ENCODE measurements at regions not wholly inside any gene's neighbourhood (a gene's known extent, or its start where the extent isn't known, plus 50 kb on each side); places are given as distances from the start of the nearest gene placed in this dataset.

DNA sequence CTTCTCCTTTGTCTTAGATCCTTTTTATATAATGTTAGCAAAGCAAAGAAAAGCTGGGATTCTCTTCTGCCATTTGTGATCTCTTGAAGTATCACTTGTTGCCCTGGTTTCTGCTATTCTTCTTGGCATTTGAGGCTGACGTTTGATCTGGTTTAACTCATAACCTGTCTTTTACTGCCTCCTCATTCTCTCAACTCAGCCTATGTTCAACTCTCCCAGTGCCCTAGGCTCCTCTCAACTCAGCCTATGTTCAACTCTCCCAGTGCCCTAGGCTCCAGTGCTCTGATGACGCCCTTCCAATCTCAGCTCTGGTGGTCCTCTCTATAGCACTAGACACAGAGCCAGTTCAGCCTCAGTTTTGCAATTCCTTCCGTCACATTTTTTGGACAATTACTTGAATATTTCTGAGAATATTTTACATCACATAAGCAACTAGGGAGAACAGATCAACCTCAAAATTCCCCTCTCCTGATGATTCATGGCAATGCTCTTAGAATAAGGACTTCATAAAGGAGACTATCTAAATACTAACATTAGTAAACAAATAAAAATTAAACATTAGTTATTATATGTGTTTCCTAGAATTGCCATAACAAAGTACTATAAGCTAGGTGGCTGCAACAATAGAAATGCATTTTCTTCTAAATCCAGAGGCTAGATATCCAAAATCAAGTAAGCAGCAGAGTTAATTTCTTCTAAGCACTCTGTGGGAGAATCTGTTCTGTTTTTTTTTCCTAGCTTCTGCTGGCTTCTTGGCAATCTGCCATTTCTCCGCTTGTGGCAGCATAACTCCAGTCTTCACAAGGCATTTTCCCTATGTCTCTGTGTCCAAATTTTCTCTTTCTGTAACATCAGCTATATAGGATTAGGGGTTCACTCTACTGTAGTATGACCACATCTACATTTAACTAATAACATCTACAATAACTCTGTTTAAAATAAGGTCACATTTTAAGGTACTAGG lies 662.1 kb upstream of the FTMT start:
- intact Hi-C loops (cut with DNase I; ENCODE audit: low total_unique reads) = no loop called here

DNA sequence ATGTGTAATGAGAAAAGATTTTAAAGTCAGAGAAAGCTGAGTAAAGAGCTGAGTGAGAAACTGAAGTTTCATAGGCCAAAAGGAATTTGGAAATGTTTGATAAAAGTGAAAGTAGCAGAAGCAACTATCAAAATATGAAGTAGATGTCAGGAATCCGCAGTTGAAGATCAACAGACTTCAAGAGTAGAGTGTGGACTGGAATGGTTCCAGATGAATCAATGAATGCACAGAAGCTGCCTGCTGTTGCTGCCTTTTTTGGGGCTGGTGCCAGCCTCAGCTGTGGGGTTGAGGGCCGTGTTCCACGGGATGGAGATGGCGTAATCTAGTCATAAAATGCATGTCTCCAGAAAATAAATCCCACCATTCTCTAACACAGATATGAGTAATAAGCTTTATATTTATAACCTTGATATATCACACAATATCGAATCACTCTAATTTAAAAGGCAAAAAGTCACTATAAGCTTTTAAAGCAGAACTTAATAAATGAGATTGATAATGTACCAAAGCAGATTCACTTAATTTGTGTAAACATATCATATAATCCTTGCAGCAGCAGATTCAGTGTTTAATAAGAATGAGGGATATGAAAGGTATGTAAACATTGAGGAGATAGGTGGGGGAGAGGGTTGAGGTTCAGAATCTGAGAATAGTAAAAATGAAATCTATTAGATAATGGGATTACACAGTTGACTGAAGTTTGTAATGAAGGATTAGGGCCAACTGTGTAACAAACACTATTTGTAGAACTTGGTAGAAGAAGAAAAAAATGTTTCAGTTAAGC lies 652.3 kb upstream of the FTMT start:
- no peak for DNase-seq
- H3K36me3 ChIP-seq = no peaks in the 10 kb centered on the region
- H3K9me3 ChIP-seq = no peaks in the 10 kb centered on the region
- no peaks in the 10 kb centered on the region for H3K4me1 ChIP-seq
- H3K27ac ChIP-seq = no peak overlapping the region
- TF ChIP-seq, protein P1, sequence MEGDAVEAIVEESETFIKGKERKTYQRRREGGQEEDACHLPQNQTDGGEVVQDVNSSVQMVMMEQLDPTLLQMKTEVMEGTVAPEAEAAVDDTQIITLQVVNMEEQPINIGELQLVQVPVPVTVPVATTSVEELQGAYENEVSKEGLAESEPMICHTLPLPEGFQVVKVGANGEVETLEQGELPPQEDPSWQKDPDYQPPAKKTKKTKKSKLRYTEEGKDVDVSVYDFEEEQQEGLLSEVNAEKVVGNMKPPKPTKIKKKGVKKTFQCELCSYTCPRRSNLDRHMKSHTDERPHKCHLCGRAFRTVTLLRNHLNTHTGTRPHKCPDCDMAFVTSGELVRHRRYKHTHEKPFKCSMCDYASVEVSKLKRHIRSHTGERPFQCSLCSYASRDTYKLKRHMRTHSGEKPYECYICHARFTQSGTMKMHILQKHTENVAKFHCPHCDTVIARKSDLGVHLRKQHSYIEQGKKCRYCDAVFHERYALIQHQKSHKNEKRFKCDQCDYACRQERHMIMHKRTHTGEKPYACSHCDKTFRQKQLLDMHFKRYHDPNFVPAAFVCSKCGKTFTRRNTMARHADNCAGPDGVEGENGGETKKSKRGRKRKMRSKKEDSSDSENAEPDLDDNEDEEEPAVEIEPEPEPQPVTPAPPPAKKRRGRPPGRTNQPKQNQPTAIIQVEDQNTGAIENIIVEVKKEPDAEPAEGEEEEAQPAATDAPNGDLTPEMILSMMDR (IDR thresholded peaks at IDR 0.05) = no peak
- intact Hi-C loops (cut with DNase I; ENCODE audit: low total_unique reads) = no loop called here
- no peaks in the 10 kb centered on the region for H3K27me3 ChIP-seq
- peak overlapping the region in 1 of 2 donors; percentile 15 for H3K4me3 ChIP-seq

More for the DNA sequence above, 662.1 kb upstream of the FTMT start:
- H3K9me3 ChIP-seq = no peaks in the 10 kb centered on the region
- H3K27me3 ChIP-seq = no peaks in the 10 kb centered on the region
- DNase-seq = no peak
- TF ChIP-seq, protein P1 (IDR thresholded peaks at IDR 0.05) = no peak
- H3K36me3 ChIP-seq = no peaks in the 10 kb centered on the region
- H3K4me3 ChIP-seq = no peak overlapping the region
- H3K4me1 ChIP-seq = no peaks in the 10 kb centered on the region
- no peak overlapping the region for H3K27ac ChIP-seq

DNA sequence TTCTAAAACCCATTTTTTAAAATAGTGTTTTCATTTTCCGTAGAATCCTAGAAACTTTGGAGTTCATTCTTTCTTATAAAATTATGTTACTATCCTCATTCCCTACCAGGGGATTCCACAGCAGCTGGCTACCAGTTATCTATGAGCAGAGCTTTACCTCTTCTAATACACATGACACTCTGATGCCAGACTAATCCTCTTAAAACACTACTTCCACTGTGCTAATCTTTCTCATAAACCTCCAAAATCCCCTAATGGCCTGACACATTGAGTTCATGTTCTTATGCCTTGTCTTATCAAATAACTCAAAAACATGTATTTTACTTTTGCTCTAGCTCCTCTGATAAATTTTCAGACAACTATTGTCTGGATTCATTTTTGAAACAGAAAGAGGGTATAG lies 633.6 kb upstream of the FTMT start:
- peaks cover 0 to 6% (median 5%) of the 10 kb centered on the region in 3 donors for H3K9me3 ChIP-seq
- intact Hi-C loops (cut with DNase I; ENCODE audit: low total_unique reads) = no loop called here
- TF ChIP-seq, protein P1 (IDR thresholded peaks at IDR 0.05) = no peak
- no peaks in the 10 kb centered on the region for H3K27me3 ChIP-seq
- H3K27ac ChIP-seq = no peak overlapping the region
- no peaks in the 10 kb centered on the region for H3K36me3 ChIP-seq
- H3K4me3 ChIP-seq = no peak overlapping the region
- H3K4me1 ChIP-seq = no peaks in the 10 kb centered on the region
- no peak for DNase-seq

DNA sequence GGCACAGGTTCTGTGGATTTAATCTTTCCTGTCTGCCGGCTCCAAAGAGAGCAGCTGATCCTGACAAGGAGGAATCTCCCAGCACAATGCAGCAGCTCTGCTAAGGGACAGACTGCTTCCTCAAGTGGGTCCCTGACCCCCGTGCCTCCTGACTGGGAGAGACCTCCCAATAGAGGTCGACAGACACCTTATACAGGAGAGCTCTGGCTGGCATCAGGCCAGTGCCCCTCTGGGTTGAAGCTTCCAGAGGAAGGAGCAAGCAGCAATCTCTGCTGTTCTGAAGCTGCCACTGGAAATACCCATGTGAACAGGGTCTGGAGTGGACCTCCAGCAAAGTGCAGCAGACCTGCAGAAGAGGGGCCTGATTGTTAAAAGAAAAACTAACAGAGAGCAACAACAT lies 630.2 kb upstream of the FTMT start:
- DNase-seq = no peak
- Histone ChIP-seq H3K4me3 (no peak overlapping the region), H3K9me3 (peaks cover 2 to 6% (median 5%) of the 10 kb centered on the region in 3 donors), H3K27me3 (no peaks in the 10 kb centered on the region), H3K36me3 (no peaks in the 10 kb centered on the region), H3K4me1 (no peaks in the 10 kb centered on the region), H3K27ac (no peak overlapping the region)
- TF ChIP-seq, protein P1 (IDR thresholded peaks at IDR 0.05) = no peak
- intact Hi-C loops (cut with DNase I; ENCODE audit: low total_unique reads) = no loop called here

DNA sequence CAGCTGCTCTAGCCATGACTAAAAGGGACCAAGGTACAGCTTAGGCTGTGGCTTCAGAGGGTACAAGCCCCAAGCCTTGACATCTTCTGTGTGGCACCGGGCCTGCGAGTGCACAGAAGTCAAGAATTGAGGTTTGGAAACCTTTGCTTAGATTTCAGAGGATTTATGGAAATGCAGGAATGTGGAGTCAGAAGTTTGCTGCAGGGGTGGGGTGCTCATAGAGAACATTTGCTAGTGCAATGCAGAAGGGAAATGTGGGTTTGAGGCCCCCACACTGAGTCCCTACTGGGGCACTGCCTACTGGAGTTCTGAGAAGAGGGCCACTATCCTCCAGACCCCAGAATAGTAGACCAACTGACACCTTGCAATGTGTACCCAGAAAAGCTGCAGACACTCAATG lies 624.9 kb upstream of the FTMT start:
- no peak for DNase-seq
- no peaks in the 10 kb centered on the region for H3K4me1 ChIP-seq
- no peaks in the 10 kb centered on the region for H3K36me3 ChIP-seq
- TF ChIP-seq, protein P1 (IDR thresholded peaks at IDR 0.05) = no peak
- H3K4me3 ChIP-seq = no peak overlapping the region
- H3K27me3 ChIP-seq = no peaks in the 10 kb centered on the region
- intact Hi-C loops (cut with DNase I; ENCODE audit: low total_unique reads) = no loop called here
- H3K27ac ChIP-seq = no peak overlapping the region
- peaks cover 0 to 2% (median under 1%) of the 10 kb centered on the region in 3 donors for H3K9me3 ChIP-seq
